ENCODE measurements at regions not wholly inside any gene's neighbourhood (a gene's known extent, or its start where the extent isn't known, plus 50 kb on each side); places are given as distances from the start of the nearest gene placed in this dataset.
"Not testable (repeated sequence)": the region's sequence is repeated elsewhere in the genome, so short reads cannot be mapped to it uniquely, and the experiment has no call there.

DNA sequence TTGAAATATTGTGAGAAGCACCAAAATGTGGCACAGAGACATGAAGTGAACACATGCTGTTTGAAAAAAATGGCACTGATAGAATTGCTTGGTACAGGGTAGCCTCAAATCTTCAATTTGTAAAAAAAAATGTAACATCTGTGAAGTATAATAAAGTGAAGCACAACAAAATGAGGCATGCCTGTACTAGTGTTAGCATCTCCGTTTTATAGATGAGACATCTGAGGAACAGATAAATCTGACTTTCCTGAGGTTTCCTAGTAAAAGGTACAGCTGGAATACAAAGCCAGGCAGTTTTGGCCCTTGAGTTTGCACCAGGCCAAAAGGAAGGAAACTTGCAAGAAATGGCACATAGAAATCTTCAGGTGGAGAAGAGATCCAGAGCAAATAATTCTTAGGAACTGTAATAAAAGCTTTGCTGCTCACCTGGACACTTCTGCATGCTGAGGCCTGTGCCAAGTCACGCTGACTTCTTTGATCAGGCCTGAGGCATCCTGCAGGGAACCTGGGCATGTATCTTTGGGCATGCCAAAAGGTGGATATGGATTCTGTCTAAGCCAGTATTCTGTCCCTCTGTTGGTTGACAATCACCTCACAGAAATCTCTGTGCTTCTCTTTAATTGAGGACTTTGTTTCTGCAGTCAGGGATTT, 251.5 kb upstream of the PLPP4 start:
- Mint-ChIP-seq H3K27ac (no peak overlapping the region), H3K27me3 (peaks cover 12 to 18% of the 10 kb centered on the region in 2 donors), H3K4me3 (no peak overlapping the region), H3K4me1 (ENCODE audit: low read depth in 2 of 2) (no peaks in the 10 kb centered on the region), H3K9me3 (no peaks in the 10 kb centered on the region), H3K36me3 (ENCODE audit: insufficient read depth) (no peaks in the 10 kb centered on the region)
- no peak for DNase-seq
- ATAC-seq (replicated peaks), result no peak

DNA sequence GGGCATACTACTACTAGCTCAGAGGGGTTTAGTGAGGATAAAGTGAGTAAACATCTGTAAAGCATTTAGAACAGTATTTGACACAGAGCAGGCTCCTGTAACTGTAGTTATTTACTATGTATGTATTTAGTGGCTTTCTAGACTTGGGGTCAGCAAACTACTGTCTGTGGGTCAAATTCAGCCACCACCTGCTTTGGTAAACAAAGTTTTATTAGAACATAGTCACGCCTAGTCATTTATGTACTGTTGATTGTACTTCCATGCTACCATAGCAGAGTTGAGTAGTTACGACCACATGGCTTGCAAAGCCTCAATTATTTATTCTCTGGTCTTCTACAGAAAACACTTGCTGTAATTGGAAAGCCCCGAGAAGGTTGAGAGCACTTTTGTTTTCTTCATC, 248.5 kb upstream of the PLPP4 start:
- Mint-ChIP-seq H3K4me1 (ENCODE audit: low read depth in 2 of 2) (no peaks in the 10 kb centered on the region), H3K9me3 (no peaks in the 10 kb centered on the region), H3K27me3 (peaks cover 5 to 15% of the 10 kb centered on the region in 2 donors), H3K4me3 (no peak overlapping the region), H3K36me3 (ENCODE audit: insufficient read depth) (no peaks in the 10 kb centered on the region), H3K27ac (no peak overlapping the region)
- ATAC-seq (replicated peaks), result no peak
- no peak for DNase-seq

DNA sequence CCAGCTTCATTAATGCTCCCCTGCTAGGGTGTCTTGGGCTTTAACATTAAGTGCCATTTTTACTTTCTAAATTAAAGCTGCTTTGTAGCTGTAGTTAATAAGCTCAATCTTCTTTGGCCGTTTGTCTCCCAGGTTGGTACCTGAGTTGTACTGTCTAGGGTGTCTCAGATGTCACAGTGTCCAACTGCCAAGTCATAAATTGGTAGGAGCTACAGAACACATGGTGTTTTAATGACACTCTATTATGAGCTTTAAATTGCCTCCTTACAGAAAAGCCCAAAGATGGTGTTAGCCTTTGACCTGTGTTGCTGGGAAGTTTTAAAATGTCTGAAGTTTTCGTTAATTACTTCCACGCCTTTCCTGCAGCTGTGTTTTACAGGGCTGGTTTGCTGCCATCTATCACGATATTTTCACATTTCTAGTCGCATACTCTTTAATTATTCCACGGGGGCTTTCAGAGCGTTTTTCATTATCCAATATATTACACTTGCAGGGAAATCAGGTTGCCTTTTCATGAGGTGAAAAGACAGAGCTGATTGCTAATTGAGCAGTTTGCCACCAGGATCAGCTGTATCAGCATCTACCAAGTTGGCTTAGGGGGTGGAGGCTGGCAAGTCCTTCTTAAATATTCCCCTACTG, 247.8 kb upstream of the PLPP4 start:
- Mint-ChIP-seq H3K4me3 (no peak overlapping the region), H3K9me3 (no peaks in the 10 kb centered on the region), H3K27ac (no peak overlapping the region), H3K27me3 (peaks cover 0 to 7% of the 10 kb centered on the region in 2 donors), H3K4me1 (ENCODE audit: low read depth in 2 of 2) (no peaks in the 10 kb centered on the region), H3K36me3 (ENCODE audit: insufficient read depth) (no peaks in the 10 kb centered on the region)
- no peak for DNase-seq
- ATAC-seq (replicated peaks), result no peak

DNA sequence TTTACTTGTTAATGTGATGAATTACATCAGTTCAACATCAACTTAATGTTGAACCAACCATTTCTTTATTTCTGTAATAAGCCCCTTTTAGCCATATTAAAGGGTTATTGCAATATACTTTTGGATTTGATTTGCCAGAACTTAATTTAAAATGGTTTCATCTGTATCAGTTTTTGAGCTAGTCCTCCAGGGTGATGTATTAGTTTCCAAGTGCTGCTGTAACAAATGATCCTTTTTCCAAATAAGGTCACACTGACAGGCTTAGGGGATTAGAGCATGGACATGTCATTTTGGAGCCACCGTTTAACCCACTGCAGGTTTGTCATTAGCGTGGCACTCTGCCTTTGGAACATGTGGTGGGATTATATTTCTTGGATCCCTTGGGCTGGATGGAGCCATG, 244.8 kb upstream of the PLPP4 start:
- Mint-ChIP-seq H3K27ac (no peak overlapping the region), H3K9me3 (no peaks in the 10 kb centered on the region), H3K36me3 (ENCODE audit: insufficient read depth) (no peaks in the 10 kb centered on the region), H3K4me1 (ENCODE audit: low read depth in 2 of 2) (no peaks in the 10 kb centered on the region), H3K4me3 (no peak overlapping the region), H3K27me3 (peaks cover 0 to 6% of the 10 kb centered on the region in 2 donors)
- no peak for DNase-seq
- no peak for ATAC-seq (replicated peaks)

DNA sequence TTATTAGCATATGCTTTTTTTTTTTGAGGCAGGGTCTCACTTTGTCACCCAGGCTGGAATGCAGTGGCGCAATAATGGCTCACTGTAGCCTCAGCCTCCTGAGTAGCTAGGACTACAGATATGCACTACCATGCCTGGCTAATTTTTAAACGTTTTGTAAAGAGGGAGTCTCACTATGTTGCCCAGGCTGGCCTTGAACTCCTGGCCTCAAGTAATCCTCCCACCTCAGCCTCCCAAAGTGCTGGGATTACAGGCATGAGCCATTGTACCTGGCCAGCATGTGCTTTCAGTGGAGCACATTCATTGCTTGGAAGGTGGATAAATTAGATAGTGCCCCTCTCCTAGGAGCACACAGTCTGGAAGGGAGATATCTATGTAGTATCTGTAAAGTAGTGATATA, 243.7 kb upstream of the PLPP4 start:
- H3K27ac Mint-ChIP-seq; H3K4me3 Mint-ChIP-seq; DNase-seq; H3K36me3 Mint-ChIP-seq (ENCODE audit: insufficient read depth); H3K27me3 Mint-ChIP-seq; H3K9me3 Mint-ChIP-seq; ATAC-seq (replicated peaks); H3K4me1 Mint-ChIP-seq (ENCODE audit: low read depth in 2 of 2): not testable (repeated sequence)

DNA sequence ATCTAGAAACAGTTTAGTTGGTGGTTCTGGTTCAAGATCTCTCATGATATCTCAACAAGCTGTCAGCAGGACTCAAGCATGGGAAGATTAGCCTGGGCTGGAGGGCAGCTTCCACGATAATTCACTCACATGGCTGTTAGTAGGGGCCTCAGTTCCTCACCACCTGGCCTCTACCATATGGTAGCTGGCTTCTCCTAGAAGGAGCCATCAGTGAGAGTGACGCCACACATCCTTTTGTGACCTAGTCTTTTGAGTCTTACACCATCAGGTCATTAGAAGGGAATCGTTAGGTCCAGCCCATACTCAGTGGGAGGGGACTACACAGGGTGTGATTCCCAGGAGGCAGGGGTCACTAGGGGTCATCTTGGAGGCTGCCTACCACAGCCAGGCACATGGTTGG, 239.3 kb upstream of the PLPP4 start:
- Mint-ChIP-seq H3K27ac (no peak overlapping the region), H3K4me1 (ENCODE audit: low read depth in 2 of 2) (no peaks in the 10 kb centered on the region), H3K36me3 (ENCODE audit: insufficient read depth) (no peaks in the 10 kb centered on the region), H3K9me3 (no peaks in the 10 kb centered on the region), H3K4me3 (no peak overlapping the region), H3K27me3 (peaks cover 11% of the 10 kb centered on the region in 2 donors)
- ATAC-seq (replicated peaks) (no peak), DNase-seq (no peak)

DNA sequence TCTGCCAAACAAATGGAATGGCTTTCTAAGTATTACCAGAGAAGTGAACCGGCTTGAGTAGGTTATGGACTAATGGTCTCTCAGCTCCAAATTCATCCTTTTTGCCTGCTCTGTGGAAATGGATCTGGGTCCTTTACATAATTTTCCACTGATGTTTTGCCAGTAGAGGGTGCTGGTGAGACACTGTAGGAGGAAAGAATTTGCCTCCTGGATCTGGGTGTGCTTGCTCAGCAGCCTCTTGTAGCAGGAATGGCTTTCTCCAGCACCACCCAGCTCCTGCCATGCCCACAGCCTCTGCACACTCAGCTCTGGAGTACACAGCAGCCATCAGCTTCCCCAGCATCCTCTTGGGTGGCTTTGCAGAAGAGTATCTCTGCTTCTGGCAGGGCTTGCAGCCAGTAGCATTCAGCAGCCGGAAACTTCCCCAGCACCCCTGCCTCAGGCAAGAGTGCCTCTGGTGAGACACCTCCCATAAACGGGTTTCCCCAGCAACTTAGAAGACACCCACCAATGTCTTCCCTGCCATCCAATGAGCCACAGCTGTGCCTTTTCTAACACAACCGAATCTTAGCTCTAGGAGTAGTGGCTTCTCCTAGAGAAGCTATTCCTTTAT, 235.0 kb upstream of the PLPP4 start:
- Mint-ChIP-seq H3K27ac (no peak overlapping the region), H3K4me3 (no peak overlapping the region), H3K4me1 (ENCODE audit: low read depth in 2 of 2) (no peaks in the 10 kb centered on the region), H3K27me3 (peaks cover 11 to 23% of the 10 kb centered on the region in 2 donors), H3K36me3 (ENCODE audit: insufficient read depth) (no peaks in the 10 kb centered on the region), H3K9me3 (peaks cover 0 to 11% of the 10 kb centered on the region in 2 donors)
- ATAC-seq (replicated peaks) (no peak), DNase-seq (no peak)

DNA sequence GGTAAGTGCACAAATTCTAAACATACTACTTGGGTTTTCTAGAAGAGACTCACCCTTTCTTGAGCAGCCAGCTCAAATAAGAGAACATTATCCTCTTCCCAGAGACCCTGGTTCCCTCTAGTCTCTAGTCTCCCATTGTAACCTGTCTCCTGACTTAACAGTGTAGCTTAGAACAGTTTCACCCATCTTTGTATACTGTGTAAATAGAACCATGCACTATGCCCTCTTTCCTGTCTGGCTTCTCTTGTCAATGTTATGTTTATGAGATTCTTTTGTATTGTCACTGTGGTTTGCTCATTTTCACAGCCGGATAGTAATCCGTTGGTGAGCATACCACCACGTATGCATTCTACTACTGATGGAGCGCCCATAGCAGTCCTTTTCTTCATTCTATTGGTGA, 227.4 kb upstream of the PLPP4 start:
- H3K27ac Mint-ChIP-seq, result no peak overlapping the region
- H3K4me1 Mint-ChIP-seq (ENCODE audit: low read depth in 2 of 2), result no peaks in the 10 kb centered on the region
- H3K36me3 Mint-ChIP-seq (ENCODE audit: insufficient read depth), result no peaks in the 10 kb centered on the region
- H3K9me3 Mint-ChIP-seq, result peaks cover 7 to 23% of the 10 kb centered on the region in 2 donors
- no peak for ATAC-seq (replicated peaks)
- peaks cover 5 to 18% of the 10 kb centered on the region in 2 donors for H3K27me3 Mint-ChIP-seq
- DNase-seq, result no peak
- H3K4me3 Mint-ChIP-seq, result no peak overlapping the region

DNA sequence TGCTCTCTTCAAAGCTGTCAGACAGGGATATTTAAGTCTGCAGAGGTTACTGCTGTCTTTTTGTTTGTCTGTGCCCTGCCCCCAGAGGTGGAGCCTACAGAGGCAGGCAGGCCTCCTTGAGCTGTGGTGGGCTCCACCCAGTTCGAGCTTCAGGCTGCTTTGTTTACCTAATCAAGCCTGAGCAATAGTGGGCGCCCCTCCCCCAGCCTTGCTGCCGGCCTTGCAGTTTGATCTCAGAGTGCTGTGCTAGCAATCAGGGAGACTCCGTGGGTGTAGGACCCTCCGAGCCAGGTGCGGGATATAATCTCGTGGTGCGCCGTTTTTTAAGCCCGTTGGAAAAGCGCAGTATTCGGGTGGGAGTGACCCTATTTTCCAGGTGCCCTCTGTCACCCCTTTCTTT, 217.3 kb upstream of the PLPP4 start:
- H3K27ac Mint-ChIP-seq; H3K4me1 Mint-ChIP-seq (ENCODE audit: low read depth in 2 of 2); ATAC-seq (replicated peaks); H3K9me3 Mint-ChIP-seq; H3K27me3 Mint-ChIP-seq; H3K36me3 Mint-ChIP-seq (ENCODE audit: insufficient read depth); H3K4me3 Mint-ChIP-seq; DNase-seq: not testable (repeated sequence)

DNA sequence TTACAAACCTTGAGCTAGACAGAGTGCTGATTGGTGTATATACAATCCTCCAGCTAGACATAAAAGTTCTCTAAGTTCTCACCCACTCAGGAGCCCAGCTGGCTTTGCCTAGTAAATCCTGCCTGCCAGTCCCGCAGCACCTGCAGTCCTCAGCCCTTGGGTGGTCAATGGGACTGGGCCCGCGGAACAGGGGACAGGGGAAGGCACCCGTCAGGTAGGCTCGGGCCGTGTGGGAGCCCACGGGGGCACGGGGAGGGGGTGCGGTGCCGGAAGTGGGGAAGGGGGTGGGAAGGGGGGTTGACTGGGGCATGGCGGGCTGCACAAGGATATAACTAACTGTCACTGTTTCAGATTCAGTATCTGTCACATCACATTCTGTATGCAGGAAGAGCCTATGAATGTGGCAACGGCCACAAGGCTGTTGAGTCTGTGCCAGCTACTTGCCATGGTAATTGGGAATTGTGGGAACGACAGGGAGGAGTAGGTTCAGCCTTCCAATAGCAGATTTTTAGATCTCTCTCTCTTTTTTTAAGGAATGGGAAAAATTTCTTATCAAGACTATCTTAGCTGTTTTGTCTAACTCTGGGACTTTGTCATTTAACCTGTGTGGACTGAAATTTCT, 205.1 kb upstream of the PLPP4 start:
- H3K4me1 Mint-ChIP-seq (ENCODE audit: low read depth in 2 of 2), result no peaks in the 10 kb centered on the region
- no peak overlapping the region for H3K27ac Mint-ChIP-seq
- H3K27me3 Mint-ChIP-seq, result peaks cover 25 to 35% of the 10 kb centered on the region in 2 donors

DNA sequence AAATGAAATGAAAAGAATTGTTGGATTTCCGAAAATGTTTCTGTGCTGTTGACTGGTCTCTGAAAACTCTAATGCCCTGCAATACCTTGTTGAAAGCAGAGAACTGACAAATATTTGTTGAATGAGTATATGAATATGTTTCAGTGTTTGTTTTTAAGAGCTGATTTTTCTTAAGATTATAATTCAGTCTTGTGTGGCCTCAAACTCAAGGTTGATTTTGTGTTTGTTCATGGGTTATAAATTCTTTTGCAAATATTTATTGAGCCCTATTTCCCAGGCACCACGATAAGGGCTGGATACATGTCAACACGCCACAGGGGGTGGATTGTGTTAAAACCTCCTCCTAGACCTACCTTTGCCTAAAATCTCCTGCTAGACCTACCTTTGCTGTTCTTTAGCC, 203.9 kb upstream of the PLPP4 start:
- no peak for DNase-seq
- H3K4me3 Mint-ChIP-seq, result no peak overlapping the region
- no peak overlapping the region for H3K27ac Mint-ChIP-seq
- H3K27me3 Mint-ChIP-seq, result peaks cover 15 to 28% of the 10 kb centered on the region in 2 donors
- peaks cover 4 to 8% of the 10 kb centered on the region in 2 donors for H3K9me3 Mint-ChIP-seq
- H3K4me1 Mint-ChIP-seq (ENCODE audit: low read depth in 2 of 2), result no peaks in the 10 kb centered on the region
- no peak for ATAC-seq (replicated peaks)
- no peaks in the 10 kb centered on the region for H3K36me3 Mint-ChIP-seq (ENCODE audit: insufficient read depth)

More for the DNA sequence above, 205.1 kb upstream of the PLPP4 start:
- Mint-ChIP-seq H3K9me3 (peaks cover 8 to 9% of the 10 kb centered on the region in 2 donors), H3K4me3 (no peak overlapping the region), H3K36me3 (ENCODE audit: insufficient read depth) (no peaks in the 10 kb centered on the region)
- ATAC-seq (replicated peaks) (no peak), DNase-seq (no peak)

DNA sequence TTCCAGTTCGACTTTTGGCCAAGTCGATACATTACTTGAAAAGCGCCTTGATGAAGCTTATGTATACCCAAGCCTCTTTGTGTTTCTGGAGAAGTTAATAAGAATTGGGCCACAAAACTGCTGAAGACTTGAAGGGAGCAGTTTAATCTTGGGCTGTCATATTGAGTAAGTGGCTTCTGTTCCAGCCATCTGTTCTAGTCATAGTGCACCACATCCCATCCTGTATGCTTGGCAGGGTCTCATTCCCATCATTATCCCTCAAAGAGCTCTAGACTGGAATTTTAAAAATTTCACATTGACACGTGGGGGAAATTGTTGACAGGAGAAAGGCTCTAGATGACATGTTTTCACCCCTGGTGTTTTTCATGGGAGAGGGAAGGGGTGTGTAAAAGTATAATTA, 196.6 kb upstream of the PLPP4 start:
- Mint-ChIP-seq H3K27me3 (peaks cover 29 to 52% of the 10 kb centered on the region in 2 donors), H3K4me3 (no peak overlapping the region), H3K27ac (no peak overlapping the region), H3K36me3 (ENCODE audit: insufficient read depth) (no peaks in the 10 kb centered on the region), H3K4me1 (ENCODE audit: low read depth in 2 of 2) (no peaks in the 10 kb centered on the region), H3K9me3 (no peaks in the 10 kb centered on the region)
- no peak for DNase-seq
- no peak for ATAC-seq (replicated peaks)

DNA sequence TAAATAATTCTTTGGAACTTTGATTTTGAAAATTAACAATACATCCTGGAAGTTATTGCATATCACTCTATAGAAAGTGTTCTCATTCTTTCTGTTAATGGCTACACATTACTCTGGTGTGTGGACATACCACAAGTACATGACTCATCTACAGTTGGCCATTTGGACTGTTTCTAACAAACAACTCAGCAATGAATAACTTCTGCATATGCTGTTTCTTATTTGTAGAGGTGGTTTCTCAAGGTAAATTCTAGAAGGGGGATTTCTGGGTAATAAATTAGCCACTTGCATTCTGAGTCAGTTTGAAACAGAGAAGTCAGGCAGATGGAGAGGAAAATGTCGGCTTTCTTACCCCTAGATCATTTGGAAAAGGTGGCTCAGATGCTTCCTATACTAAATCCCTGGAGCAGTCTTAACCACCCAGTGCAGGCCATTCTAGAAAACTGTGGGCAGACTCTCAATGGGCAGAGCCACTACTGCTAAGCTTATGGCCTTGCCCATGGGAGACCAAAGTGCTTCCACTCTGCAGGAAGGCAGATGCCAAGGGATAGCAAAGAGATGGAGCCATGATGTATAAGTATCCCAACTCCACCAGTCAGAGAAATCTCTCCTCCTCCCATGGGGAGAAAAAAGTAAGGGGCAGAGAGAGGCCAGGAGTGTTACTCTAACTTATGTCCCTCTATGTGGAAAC, 194.0 kb upstream of the PLPP4 start:
- DNase-seq (no peak), ATAC-seq (replicated peaks) (no peak)
- Mint-ChIP-seq H3K4me1 (ENCODE audit: low read depth in 2 of 2) (no peaks in the 10 kb centered on the region), H3K27ac (no peak overlapping the region), H3K27me3 (peaks cover 29 to 52% of the 10 kb centered on the region in 2 donors), H3K9me3 (no peaks in the 10 kb centered on the region), H3K4me3 (no peak overlapping the region), H3K36me3 (ENCODE audit: insufficient read depth) (no peaks in the 10 kb centered on the region)

All from effector memory CD8-positive, alpha-beta T cell (primary cell).